GM10248 (cell line): ENCODE measurements at regions not wholly inside any gene's neighbourhood (a gene's known extent, or its start where the extent isn't known, plus 50 kb on each side); places are given as distances from the start of the nearest gene placed in this dataset.

Source experiments
- CTCF ChIA-PET: fragments of 300-600 bp; sonication (Branson Sonifier 250); formaldehyde crosslinking; extraction: SDS; loops from one replicate; lab custom pipeline; 2021; ENCODE audit warnings: antibody characterized with exemption; lab: Yijun Ruan, JAX
- POLR2A ChIA-PET: fragments of 350-650 bp; sonication (Branson Sonifier 250); formaldehyde crosslinking; extraction: SDS; loops from one replicate; lab custom pipeline; 2020; ENCODE audit warnings: antibody characterized with exemption; lab: Yijun Ruan, JAX
- DNase-seq: peaks from one replicate; pipeline ENCODE4 v3.0.0; 2012; ENCODE audit errors: extremely low spot score
- CTCF ChIP-seq: IDR thresholded peaks from 2 replicates; pipeline ENCODE4 v1.5.1; 2012; ENCODE audit warnings: mild to moderate bottlenecking, low read depth; ENCODE audit errors: extremely low read depth, missing control alignments, control extremely low read depth

DNA sequence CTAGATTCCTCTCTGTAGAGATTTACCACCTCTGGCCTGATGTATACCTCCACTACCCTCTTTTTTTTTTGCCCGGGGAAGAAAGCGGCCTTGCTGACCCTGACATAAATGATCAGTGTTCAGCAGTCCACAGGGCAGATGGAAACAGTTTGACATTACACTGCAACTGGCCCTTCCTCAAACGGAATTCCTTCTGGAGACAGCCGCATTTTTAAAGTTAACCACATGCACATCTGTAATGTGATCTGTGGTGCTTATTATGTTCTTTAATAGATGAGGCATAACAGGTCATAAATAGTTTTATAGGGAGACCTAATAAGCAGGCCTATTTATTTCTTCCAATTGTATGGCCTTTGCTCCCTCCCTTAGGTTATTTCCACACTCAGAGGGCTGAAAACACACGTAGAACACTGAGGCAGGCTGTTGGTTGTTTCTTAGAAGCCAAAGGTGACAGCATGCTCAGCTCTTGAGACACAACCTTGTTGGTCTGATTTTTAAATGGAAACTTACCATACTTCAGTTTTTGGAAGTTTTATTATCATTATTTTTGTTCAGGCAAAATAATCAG, 84.0 kb upstream of the APC start:
- ChIA-PET CTCF (no interaction called here), POLR2A (no interaction called here)
- DNase-seq = no peak
- no peak for TF ChIP-seq CTCF

DNA sequence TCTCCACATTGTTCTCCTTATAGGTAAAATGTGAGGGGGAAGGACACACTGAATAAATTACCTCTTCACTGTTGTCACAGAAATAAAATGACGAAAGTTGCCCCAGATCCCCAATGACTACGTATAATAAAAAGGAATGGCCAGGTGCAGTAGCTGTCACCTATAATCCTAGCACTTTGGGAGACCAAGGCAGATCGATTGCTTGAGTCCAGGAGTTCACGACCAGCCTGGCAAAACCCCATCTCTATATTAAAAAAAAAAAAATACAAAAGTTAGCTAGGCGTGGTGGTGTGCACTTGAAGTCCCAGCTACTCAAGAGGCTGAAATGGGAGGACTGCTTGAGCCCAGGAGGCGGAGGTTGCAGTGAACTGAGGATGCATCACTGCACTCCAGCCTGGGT, 82.2 kb upstream of the APC start:
- CTCF ChIA-PET = no interaction called here
- POLR2A ChIA-PET = no interaction called here
- no peak for TF ChIP-seq CTCF
- DNase-seq = no peak

DNA sequence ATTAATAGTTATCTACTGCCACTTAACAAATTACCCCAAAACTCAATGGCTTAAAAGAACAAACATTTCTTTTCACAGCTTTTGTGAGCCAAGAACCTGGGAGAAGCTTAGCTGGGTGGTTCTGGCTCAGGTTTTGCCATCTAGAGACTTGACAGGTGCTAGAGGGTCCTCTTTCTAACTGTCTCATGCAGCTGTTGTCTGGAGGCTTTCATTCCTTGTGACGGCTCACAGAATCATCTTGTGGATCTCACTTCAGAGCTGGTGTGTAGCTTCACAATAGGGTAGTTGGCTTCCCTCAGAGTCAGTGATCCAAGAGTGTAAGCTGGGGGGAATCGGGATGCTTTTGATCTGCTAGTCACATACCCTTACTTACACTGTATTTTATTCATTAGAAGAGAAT, 81.2 kb upstream of the APC start:
- TF ChIP-seq CTCF = no peak
- CTCF ChIA-PET = interaction anchor here (1.6 kb wide), 1 partner anchor 10 kb away, joined by 7 read pairs; no protein-coding TSS in a partner anchor
- DNase-seq = no peak
- POLR2A ChIA-PET = no interaction called here

DNA sequence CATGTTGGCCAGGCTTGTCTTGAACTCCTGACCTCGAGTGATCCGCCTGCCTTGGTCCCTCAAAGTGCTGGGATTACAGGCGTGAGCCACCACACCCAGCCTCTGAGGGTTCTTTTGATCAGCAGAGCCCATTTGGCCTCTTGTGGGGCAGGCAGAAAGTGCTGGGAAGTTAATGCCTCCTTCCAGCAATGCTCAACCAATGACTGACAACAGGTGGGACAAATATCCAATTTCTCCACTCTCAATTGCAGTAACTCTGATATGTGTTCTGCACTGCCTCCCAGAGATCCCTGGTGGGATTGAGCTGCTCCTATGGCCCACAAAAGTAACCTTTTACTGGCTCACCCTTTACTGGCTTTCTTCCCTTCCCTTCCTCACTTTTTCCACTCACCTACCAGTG, 79.9 kb upstream of the APC start:
- CTCF ChIA-PET = interaction anchor here (1.6 kb wide), 1 partner anchor 8 kb away, joined by 7 read pairs; no protein-coding TSS in a partner anchor

GRCh38 chr5:112660359-112660758, 77.3 kb upstream of the APC start:
- DNase-seq = no peak
- CTCF ChIA-PET = no interaction called here
- no peak for TF ChIP-seq CTCF
- POLR2A ChIA-PET = no interaction called here

More for the DNA sequence above, 79.9 kb upstream of the APC start:
- TF ChIP-seq CTCF = no peak
- POLR2A ChIA-PET = no interaction called here
- no peak for DNase-seq

GRCh38 chr5:112663146-112663545, 74.5 kb upstream of the APC start:
- ChIA-PET POLR2A (no interaction called here), CTCF (no interaction called here)
- DNase-seq = no peak
- TF ChIP-seq CTCF = no peak
